DND-41 (cell line): ENCODE measurements at regions not wholly inside any gene's neighbourhood (a gene's known extent, or its start where the extent isn't known, plus 50 kb on each side); places are given as distances from the start of the nearest gene placed in this dataset.

Experiments
- EZH2 ChIP-seq: IDR thresholded peaks from 3 replicates; pipeline ENCODE4 v1.6.1; 2012; ENCODE audit warnings: borderline replicate concordance, low read depth, mild to moderate bottlenecking, moderate library complexity, low read length, inconsistent platforms; ENCODE audit not compliant: severe bottlenecking
- TF ChIP-seq, protein P1 (sequence below): IDR thresholded peaks from 2 replicates; pipeline ENCODE4 v1.5.1; 2012; ENCODE audit warnings: borderline replicate concordance, low read length, moderate library complexity, mild to moderate bottlenecking; ENCODE audit not compliant: poor library complexity, severe bottlenecking; ENCODE audit errors: extremely low read depth

DNA sequence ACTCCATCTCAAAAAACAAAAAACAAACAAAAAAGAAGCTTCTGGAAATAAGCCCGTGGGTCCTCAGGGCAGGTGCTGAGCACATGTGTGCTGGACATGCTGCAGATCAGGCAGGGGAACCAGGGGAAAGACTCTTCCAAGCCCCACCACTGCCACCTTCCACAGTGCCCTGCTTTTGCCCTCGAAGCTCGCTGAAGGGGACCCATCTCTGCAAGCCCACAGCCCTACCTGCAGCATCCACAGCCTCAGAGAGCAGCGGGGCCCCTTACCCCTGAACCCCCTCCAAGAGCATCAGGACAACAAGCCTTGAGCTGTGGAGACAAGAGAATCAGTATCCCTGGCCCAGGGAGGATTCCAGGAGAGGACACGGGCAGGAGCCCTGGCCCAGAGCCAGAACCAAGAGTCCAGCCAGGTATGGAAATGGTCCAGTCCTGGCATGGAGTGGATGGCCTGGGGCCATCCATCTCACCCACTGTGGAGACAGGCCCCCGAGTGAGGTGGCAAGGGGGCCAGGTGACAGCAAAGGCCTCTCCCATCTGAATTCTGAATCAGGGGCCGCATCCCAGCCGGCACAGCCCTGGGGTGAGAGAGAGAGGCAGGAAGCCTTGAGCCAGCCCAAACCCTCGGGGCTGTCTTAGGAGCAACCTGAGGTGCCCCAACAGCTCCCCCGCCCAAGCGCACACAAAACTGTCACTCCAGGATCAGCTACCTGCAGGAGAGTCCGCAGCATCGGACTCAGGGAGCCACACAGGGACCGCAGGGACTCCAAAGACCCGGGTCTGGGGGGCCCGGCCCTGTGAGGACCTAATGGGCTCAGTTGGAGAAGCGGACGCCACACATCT, 51.8 kb upstream of the TPM4 start:
- TF ChIP-seq, protein P1, sequence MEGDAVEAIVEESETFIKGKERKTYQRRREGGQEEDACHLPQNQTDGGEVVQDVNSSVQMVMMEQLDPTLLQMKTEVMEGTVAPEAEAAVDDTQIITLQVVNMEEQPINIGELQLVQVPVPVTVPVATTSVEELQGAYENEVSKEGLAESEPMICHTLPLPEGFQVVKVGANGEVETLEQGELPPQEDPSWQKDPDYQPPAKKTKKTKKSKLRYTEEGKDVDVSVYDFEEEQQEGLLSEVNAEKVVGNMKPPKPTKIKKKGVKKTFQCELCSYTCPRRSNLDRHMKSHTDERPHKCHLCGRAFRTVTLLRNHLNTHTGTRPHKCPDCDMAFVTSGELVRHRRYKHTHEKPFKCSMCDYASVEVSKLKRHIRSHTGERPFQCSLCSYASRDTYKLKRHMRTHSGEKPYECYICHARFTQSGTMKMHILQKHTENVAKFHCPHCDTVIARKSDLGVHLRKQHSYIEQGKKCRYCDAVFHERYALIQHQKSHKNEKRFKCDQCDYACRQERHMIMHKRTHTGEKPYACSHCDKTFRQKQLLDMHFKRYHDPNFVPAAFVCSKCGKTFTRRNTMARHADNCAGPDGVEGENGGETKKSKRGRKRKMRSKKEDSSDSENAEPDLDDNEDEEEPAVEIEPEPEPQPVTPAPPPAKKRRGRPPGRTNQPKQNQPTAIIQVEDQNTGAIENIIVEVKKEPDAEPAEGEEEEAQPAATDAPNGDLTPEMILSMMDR, result no peak
- no peak for TF ChIP-seq EZH2
